GM12878 (cell line): ENCODE measurements at regions not wholly inside any gene's neighbourhood (a gene's known extent, or its start where the extent isn't known, plus 50 kb on each side); places are given as distances from the start of the nearest gene placed in this dataset.

Experiments
- ATAC-seq: fragments of 200-7000 bp; cut with Tn5 transposase; 3 replicates; pipeline ENCODE4 v1.9.1; 2020; ENCODE audit warnings: mild to moderate bottlenecking, moderate library complexity
- BruUV-seq: library from RNA; stranded (reverse); fragments of 400-500 nt; replicated peaks from 2 replicates; lab custom pipeline; 2021; lab: Mats Ljungman, UMichigan
- CTCF ChIA-PET: fragments of 300-600 bp; sonication (Branson Sonifier 250); formaldehyde crosslinking; extraction: SDS; loops from one replicate; lab custom pipeline; 2021; ENCODE audit warnings: inconsistent platforms; lab: Yijun Ruan, JAX
- POLR2A ChIA-PET: fragments of 350-600 bp; formaldehyde crosslinking; extraction: SDS; loops from one replicate; lab custom pipeline; 2021; ENCODE audit warnings: inconsistent platforms; lab: Charles Lee
- RAD21 ChIA-PET: fragments of 300-600 bp; sonication (Branson Sonifier 250); formaldehyde crosslinking; loops from one replicate; lab custom pipeline; 2023; ENCODE audit warnings: antibody characterized with exemption; ENCODE audit not compliant: unreplicated experiment; lab: Charles Lee
- SMC1A ChIA-PET: fragments of 300-600 bp; sonication (Branson Sonifier 250); formaldehyde crosslinking; loops from one replicate; lab custom pipeline; 2023; ENCODE audit not compliant: unreplicated experiment, uncharacterized antibody; lab: Charles Lee
- DNase-seq: peaks from one replicate; pipeline ENCODE4 v3.0.0-alpha.2; 2011; ENCODE audit warnings: low read depth, low spot score
- FAIRE-seq: peaks from 3 replicates; lab custom pipeline; 2011; peaks lifted over from hg19 to GRCh38; lab: Jason Lieb, UNC
- H2AFZ ChIP-seq: 2 replicates; pipeline ENCODE4 v1.6.0; 2011; ENCODE audit warnings: low read depth, low read length, control low read depth; ENCODE audit not compliant: control insufficient read depth
- H3K27ac ChIP-seq: 2 replicates; pipeline ENCODE4 v1.5.1; 2011; ENCODE audit warnings: control low read depth; ENCODE audit not compliant: control insufficient read depth, insufficient read depth
- H3K27me3 ChIP-seq, 2 experiments: replicated peaks in 1 of 2; 2 replicates each; pipeline versions ENCODE4 v1.6.0 to v1.6.1; 2011; ENCODE audit warnings: low read length in 1 of 2; ENCODE audit not compliant: control insufficient read depth in 2 of 2, insufficient read depth in 2 of 2
- H3K36me3 ChIP-seq, 2 experiments: 2 replicates each; pipeline ENCODE4 v1.5.1; 2011; ENCODE audit warnings: low read length in 1 of 2; ENCODE audit not compliant: control insufficient read depth in 2 of 2, insufficient read depth in 2 of 2
- H3K4me1 ChIP-seq: 2 replicates; pipeline ENCODE4 v1.6.1; 2011; ENCODE audit warnings: mild to moderate bottlenecking, low read length, moderate library complexity, mixed read lengths; ENCODE audit not compliant: control insufficient read depth, insufficient read depth
- H3K4me2 ChIP-seq: 2 replicates; pipeline ENCODE4 v1.6.0; 2011; ENCODE audit warnings: control low read depth; ENCODE audit not compliant: control insufficient read depth, insufficient read depth
- H3K4me3 ChIP-seq: fragments of 200-600 bp; sonication (generic); 2 replicates; pipeline ENCODE4 v1.5.1; 2016
- H3K79me2 ChIP-seq: 2 replicates; pipeline ENCODE4 v1.6.0; 2011; ENCODE audit warnings: low read length; ENCODE audit not compliant: control insufficient read depth, insufficient read depth
- H3K9ac ChIP-seq: 2 replicates; pipeline ENCODE4 v1.8.0; 2011; ENCODE audit warnings: low read length, control low read depth, mixed read lengths; ENCODE audit not compliant: control insufficient read depth, insufficient read depth
- H3K9me3 ChIP-seq: replicated peaks from 3 replicates; pipeline ENCODE4 v1.5.1; 2011; ENCODE audit warnings: mild to moderate bottlenecking, low read length; ENCODE audit not compliant: control insufficient read depth, insufficient read depth
- H4K20me1 ChIP-seq: 2 replicates; pipeline ENCODE4 v1.6.0; 2011; ENCODE audit not compliant: control insufficient read depth, insufficient read depth
- ATF7 ChIP-seq: fragments of 450-650 bp; IDR thresholded peaks from 2 replicates; pipeline ENCODE4 v1.6.1; 2016; ENCODE audit warnings: low read depth, mild to moderate bottlenecking
- DPF2 ChIP-seq: fragments of 450-650 bp; IDR thresholded peaks from 2 replicates; pipeline ENCODE4 v1.6.1; 2017; ENCODE audit warnings: mild to moderate bottlenecking
- FOXK2 ChIP-seq: fragments of 450-650 bp; IDR thresholded peaks from 2 replicates; pipeline ENCODE4 v1.6.1; 2017; ENCODE audit warnings: mild to moderate bottlenecking, moderate library complexity
- GABPA ChIP-seq: IDR thresholded peaks from 2 replicates; pipeline ENCODE4 v1.6.1; 2014; ENCODE audit warnings: antibody characterized with exemption, low read depth, mild to moderate bottlenecking, inconsistent platforms
- PAX5 ChIP-seq: IDR thresholded peaks from 2 replicates; pipeline ENCODE4 v1.6.1; 2011; ENCODE audit warnings: low read depth, low read length, borderline replicate concordance
- RCOR1 ChIP-seq: conservative IDR thresholded peaks from 2 replicates; pipeline ENCODE4 v1.6.1; 2012; ENCODE audit warnings: low read depth, low read length, improper control_type of control experiment
- SMARCA5 ChIP-seq: fragments of 450-650 bp; IDR thresholded peaks from 2 replicates; pipeline ENCODE4 v1.6.1; 2017; ENCODE audit warnings: mild to moderate bottlenecking
- TBL1XR1 ChIP-seq: IDR thresholded peaks from 2 replicates; pipeline ENCODE4 v1.6.1; 2012; ENCODE audit warnings: low read depth, low read length, improper control_type of control experiment
- WGBS: methylation state at CpG from one replicate; pipeline ENCODE4 v1.1.6; 2016; ENCODE audit warnings: low lambda C conversion rate; ENCODE audit not compliant: insufficient replicate concordance, insufficient coverage; ENCODE audit errors: missing lambda C conversion rate; 5-methylcytosine and 5-hydroxymethylcytosine counted together
- in situ Hi-C: fragments of 300-500 bp; cut with MboI; formaldehyde crosslinking; loops from 9 replicates; pipeline ENCODE4 v1.14.3; 2018; ENCODE audit warnings: mixed read lengths
- intact Hi-C: fragments of 100-400 bp; cut with micrococcal nuclease; formaldehyde crosslinking; loops from one replicate; pipeline ENCODE4 v1.14.2; 2022; ENCODE audit not compliant: unreplicated experiment
- TF ChIP-seq, protein P1 (sequence below): IDR thresholded peaks from 2 replicates; pipeline ENCODE4 v1.6.1; 2012; ENCODE audit warnings: mild to moderate bottlenecking, low read depth, low read length
- TF ChIP-seq, protein P2 (sequence below): fragments of 450-650 bp; IDR thresholded peaks from 2 replicates; pipeline ENCODE4 v1.6.1; 2014; ENCODE audit warnings: mild to moderate bottlenecking

DNA sequence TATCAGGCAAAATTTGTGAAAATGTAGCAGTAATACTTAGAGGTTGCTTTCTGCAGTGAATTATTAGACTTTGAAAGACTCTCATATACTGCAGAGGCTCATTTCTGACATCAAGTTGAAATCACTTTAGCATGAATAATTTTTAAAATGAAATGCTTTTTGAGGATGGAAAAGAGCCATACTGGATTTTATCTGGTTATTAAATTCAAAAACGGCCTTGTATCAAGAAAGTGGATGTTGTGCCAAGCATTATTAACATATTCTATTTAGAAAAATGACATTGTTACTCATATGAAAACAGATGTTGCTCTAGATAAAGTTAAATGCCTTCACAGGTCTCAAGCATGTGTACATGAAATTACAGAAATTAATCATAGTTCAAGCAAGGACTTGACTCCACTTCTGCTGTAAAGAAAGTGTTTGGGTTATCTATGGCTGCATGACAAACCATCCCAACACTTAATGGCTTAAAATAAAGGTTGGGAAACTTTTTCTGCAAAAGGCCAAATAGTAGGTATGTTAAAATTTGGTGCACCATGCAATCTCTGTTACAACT, 64.5 kb upstream of the ZNF280D start (continued):
- TF ChIP-seq, protein P1, sequence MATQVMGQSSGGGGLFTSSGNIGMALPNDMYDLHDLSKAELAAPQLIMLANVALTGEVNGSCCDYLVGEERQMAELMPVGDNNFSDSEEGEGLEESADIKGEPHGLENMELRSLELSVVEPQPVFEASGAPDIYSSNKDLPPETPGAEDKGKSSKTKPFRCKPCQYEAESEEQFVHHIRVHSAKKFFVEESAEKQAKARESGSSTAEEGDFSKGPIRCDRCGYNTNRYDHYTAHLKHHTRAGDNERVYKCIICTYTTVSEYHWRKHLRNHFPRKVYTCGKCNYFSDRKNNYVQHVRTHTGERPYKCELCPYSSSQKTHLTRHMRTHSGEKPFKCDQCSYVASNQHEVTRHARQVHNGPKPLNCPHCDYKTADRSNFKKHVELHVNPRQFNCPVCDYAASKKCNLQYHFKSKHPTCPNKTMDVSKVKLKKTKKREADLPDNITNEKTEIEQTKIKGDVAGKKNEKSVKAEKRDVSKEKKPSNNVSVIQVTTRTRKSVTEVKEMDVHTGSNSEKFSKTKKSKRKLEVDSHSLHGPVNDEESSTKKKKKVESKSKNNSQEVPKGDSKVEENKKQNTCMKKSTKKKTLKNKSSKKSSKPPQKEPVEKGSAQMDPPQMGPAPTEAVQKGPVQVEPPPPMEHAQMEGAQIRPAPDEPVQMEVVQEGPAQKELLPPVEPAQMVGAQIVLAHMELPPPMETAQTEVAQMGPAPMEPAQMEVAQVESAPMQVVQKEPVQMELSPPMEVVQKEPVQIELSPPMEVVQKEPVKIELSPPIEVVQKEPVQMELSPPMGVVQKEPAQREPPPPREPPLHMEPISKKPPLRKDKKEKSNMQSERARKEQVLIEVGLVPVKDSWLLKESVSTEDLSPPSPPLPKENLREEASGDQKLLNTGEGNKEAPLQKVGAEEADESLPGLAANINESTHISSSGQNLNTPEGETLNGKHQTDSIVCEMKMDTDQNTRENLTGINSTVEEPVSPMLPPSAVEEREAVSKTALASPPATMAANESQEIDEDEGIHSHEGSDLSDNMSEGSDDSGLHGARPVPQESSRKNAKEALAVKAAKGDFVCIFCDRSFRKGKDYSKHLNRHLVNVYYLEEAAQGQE: no peak
- no peak for TF ChIP-seq SMARCA5
- TF ChIP-seq DPF2: no peak
- no peak for TF ChIP-seq TBL1XR1
- no peak for TF ChIP-seq GABPA

DNA sequence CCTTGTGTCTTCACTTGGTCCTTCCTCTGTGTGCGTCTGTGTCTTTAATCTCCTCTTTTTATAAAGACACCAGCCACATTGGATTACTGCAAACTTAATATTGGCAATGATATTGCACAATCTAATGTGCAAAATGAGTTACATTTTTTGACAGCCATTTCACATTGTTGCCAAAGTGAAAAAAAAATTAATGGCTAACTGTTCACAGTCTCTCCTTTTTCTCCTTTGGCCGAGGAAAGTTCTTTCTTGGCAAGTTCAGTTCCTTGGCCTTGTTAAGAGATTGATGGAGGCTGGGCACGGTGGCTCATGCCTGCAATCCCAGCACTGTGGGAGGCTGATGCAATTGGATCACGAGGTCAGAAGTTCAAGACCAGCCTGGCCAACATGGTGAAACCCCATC, 62.2 kb upstream of the ZNF280D start:
- FAIRE-seq: no peak
- ATAC-seq: no peak
- Histone ChIP-seq H3K9me3 (no peaks in the 10 kb centered on the region; the same call in 2 of the 3 replicates), H3K4me3 (no peak overlapping the region), H3K4me1 (no peaks in the 10 kb centered on the region), H3K9ac (no peak overlapping the region), H3K27ac (no peak overlapping the region), H4K20me1 (no peaks in the 10 kb centered on the region), H3K79me2 (no peaks in the 10 kb centered on the region), H3K36me3 (no peaks in the 10 kb centered on the region), H3K27me3 (no peaks in the 10 kb centered on the region), H3K4me2 (no peak overlapping the region), H2AFZ (no peak overlapping the region)
- SMC1A ChIA-PET: no interaction called here
- RAD21 ChIA-PET: interaction anchor here (0.7 kb wide), 1 partner anchor 22 kb away, joined by 4 read pairs; no protein-coding TSS in a partner anchor
- BruUV-seq: no TSS peak
- DNase-seq: no peak
- WGBS: 72% methylated on average over 4 of the region's 4 CpGs
- CTCF ChIA-PET: no interaction called here
- in situ Hi-C loops (no loop called here), intact Hi-C loops (no loop called here)
- POLR2A ChIA-PET: no interaction called here
- no peak for TF ChIP-seq ATF7
- TF ChIP-seq, protein P1: no peak
- no peak for TF ChIP-seq FOXK2
- TF ChIP-seq RCOR1: no peak
- TF ChIP-seq, protein P2, sequence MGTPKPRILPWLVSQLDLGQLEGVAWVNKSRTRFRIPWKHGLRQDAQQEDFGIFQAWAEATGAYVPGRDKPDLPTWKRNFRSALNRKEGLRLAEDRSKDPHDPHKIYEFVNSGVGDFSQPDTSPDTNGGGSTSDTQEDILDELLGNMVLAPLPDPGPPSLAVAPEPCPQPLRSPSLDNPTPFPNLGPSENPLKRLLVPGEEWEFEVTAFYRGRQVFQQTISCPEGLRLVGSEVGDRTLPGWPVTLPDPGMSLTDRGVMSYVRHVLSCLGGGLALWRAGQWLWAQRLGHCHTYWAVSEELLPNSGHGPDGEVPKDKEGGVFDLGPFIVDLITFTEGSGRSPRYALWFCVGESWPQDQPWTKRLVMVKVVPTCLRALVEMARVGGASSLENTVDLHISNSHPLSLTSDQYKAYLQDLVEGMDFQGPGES: no peak
- no peak for TF ChIP-seq PAX5
